H1 (cell line): ENCODE measurements at regions not wholly inside any gene's neighbourhood (a gene's known extent, or its start where the extent isn't known, plus 50 kb on each side); places are given as distances from the start of the nearest gene placed in this dataset.

Experiments
- CTCF ChIA-PET: fragments of 300-600 bp; sonication (Branson Sonifier 250); formaldehyde crosslinking; loops from one replicate; lab custom pipeline; 2021; ENCODE audit not compliant: partially characterized antibody; lab: Charles Lee
- POLR2A ChIA-PET: fragments of 300-600 bp; sonication (Branson Sonifier 250); formaldehyde crosslinking; loops from one replicate; lab custom pipeline; 2021; ENCODE audit warnings: inconsistent platforms; ENCODE audit not compliant: partially characterized antibody; lab: Charles Lee
- DNase-seq, 2 experiments: peaks; one replicate each; pipeline versions ENCODE4 v3.0.0 to v3.0.0-alpha.2; 2010 to 2022; ENCODE audit warnings: low spot score in 2 of 2, low read depth in 1 of 2, mixed read lengths in 1 of 2
- FAIRE-seq: peaks from 2 replicates; lab custom pipeline; 2011; peaks lifted over from hg19 to GRCh38; lab: Jason Lieb, UNC
- H2AFZ ChIP-seq: 2 replicates; pipeline ENCODE4 v1.8.1; 2012; ENCODE audit warnings: low read length, inconsistent platforms
- H2AK5ac ChIP-seq: 2 replicates; pipeline ENCODE4 v1.6.1; 2013; ENCODE audit warnings: low read depth, low read length
- H2BK120ac ChIP-seq: replicated peaks from 2 replicates; pipeline ENCODE3; 2013; ENCODE audit warnings: low read depth, low read length, inconsistent platforms
- H2BK12ac ChIP-seq: 2 replicates; pipeline ENCODE4 v1.6.1; 2013; ENCODE audit warnings: low read depth, low read length
- H2BK15ac ChIP-seq: 2 replicates; pipeline ENCODE4 v1.6.1; 2013; ENCODE audit warnings: low read length
- H2BK20ac ChIP-seq: 2 replicates; pipeline ENCODE4 v1.6.1; 2013; ENCODE audit warnings: low read length
- H2BK5ac ChIP-seq: 2 replicates; pipeline ENCODE4 v1.6.1; 2013; ENCODE audit warnings: low read depth, low read length
- H3K14ac ChIP-seq: 2 replicates; pipeline ENCODE4 v1.6.1; 2013; ENCODE audit warnings: inconsistent platforms; ENCODE audit not compliant: insufficient read length
- H3K18ac ChIP-seq: 2 replicates; pipeline ENCODE4 v1.6.1; 2013; ENCODE audit warnings: low read length; ENCODE audit errors: extremely low read depth
- H3K23ac ChIP-seq: 2 replicates; pipeline ENCODE4 v1.6.1; 2013; ENCODE audit warnings: inconsistent platforms; ENCODE audit not compliant: insufficient read length
- H3K23me2 ChIP-seq: 2 replicates; pipeline ENCODE4 v1.6.1; 2013; ENCODE audit warnings: low read depth, low read length
- H3K27ac ChIP-seq: 2 replicates; pipeline ENCODE4 v1.6.1; 2011; ENCODE audit warnings: low read depth, low read length, inconsistent platforms
- H3K27me3 ChIP-seq, 4 experiments: replicated peaks in 1 of 4; 1 replicate in 1 of 4; 2 replicates in 3 of 4; pipeline versions ENCODE4 v1.6.1 to v1.8.1; 2011 to 2013; ENCODE audit warnings: low read length in 3 of 4, mild to moderate bottlenecking in 3 of 4, inconsistent platforms in 2 of 4, mixed read lengths in 2 of 4, moderate library complexity in 1 of 4; ENCODE audit not compliant: control insufficient read depth in 3 of 4, insufficient read depth in 3 of 4; ENCODE audit errors: extremely low read depth in 1 of 4
- H3K36me3 ChIP-seq, 4 experiments: 2 replicates each; pipeline versions ENCODE4 v1.6.1 to v1.8.1; 2011 to 2013; ENCODE audit warnings: mild to moderate bottlenecking in 4 of 4, low read length in 3 of 4, moderate library complexity in 2 of 4, control low read depth in 1 of 4, inconsistent platforms in 1 of 4; ENCODE audit not compliant: insufficient read depth in 4 of 4, control insufficient read depth in 2 of 4
- H3K4ac ChIP-seq: replicated peaks from 2 replicates; pipeline ENCODE3; 2013; ENCODE audit warnings: low read length, low read depth, mixed read lengths, inconsistent platforms; ENCODE audit not compliant: insufficient read length
- H3K4me1 ChIP-seq, 4 experiments: replicated peaks in 1 of 4; 1 replicate in 1 of 4; 2 replicates in 3 of 4; pipeline versions ENCODE4 v1.6.1 to v1.8.1; 2011 to 2013; ENCODE audit warnings: low read length in 3 of 4, inconsistent platforms in 2 of 4, mixed read lengths in 1 of 4; ENCODE audit not compliant: insufficient read depth in 4 of 4, control insufficient read depth in 3 of 4
- H3K4me2 ChIP-seq, 2 experiments: 2 replicates each; pipeline versions ENCODE4 v1.6.1 to v1.8.1; 2011 to 2013; ENCODE audit warnings: low read depth in 2 of 2, low read length in 2 of 2, control low read depth in 1 of 2, inconsistent platforms in 1 of 2, mild to moderate bottlenecking in 1 of 2; ENCODE audit not compliant: insufficient read depth in 1 of 2
- H3K4me3 ChIP-seq, 4 experiments: fragments of 200-600, 300-600 bp in 1 of 4; sonication (generic), shearing (Covaris generic), sonication (Bioruptor Twin) in 1 of 4; 2 replicates each; pipeline versions ENCODE4 v1.5.1 to v1.8.1; 2011 to 2016; ENCODE audit warnings: low read length in 4 of 4, low read depth in 3 of 4, control low read depth in 2 of 4, inconsistent platforms in 2 of 4, mild to moderate bottlenecking in 2 of 4, mixed read lengths in 1 of 4, moderate library complexity in 1 of 4; ENCODE audit not compliant: insufficient read depth in 2 of 4; ENCODE audit errors: extremely low read depth in 1 of 4
- H3K56ac ChIP-seq: replicated peaks from 2 replicates; pipeline ENCODE3; 2013; ENCODE audit warnings: low read depth, mild to moderate bottlenecking, mixed read lengths, low read length, inconsistent platforms; ENCODE audit not compliant: insufficient read length
- H3K79me1 ChIP-seq: 2 replicates; pipeline ENCODE4 v1.6.1; 2013; ENCODE audit warnings: low read depth, low read length, control low read depth
- H3K79me2 ChIP-seq, 2 experiments: 2 replicates each; pipeline versions ENCODE4 v1.6.1 to v1.8.1; 2012 to 2013; ENCODE audit warnings: low read length in 2 of 2, mild to moderate bottlenecking in 2 of 2, inconsistent platforms in 1 of 2; ENCODE audit not compliant: insufficient read depth in 2 of 2, control insufficient read depth in 1 of 2
- H3K9ac ChIP-seq, 4 experiments: replicated peaks in 1 of 4; 1 replicate in 1 of 4; 2 replicates in 3 of 4; pipeline versions ENCODE4 v1.6.1 to v1.8.1; 2011 to 2013; ENCODE audit warnings: low read depth in 3 of 4, low read length in 3 of 4, control low read depth in 2 of 4, mild to moderate bottlenecking in 2 of 4, moderate library complexity in 2 of 4, inconsistent platforms in 1 of 4; ENCODE audit errors: extremely low read depth in 1 of 4
- H3K9me3 ChIP-seq, 2 experiments: 2 replicates each; pipeline versions ENCODE4 v1.6.1 to v1.8.1; 2012 to 2013; ENCODE audit warnings: mild to moderate bottlenecking in 2 of 2, moderate library complexity in 2 of 2, control low read depth in 1 of 2, inconsistent platforms in 1 of 2, low read depth in 1 of 2, low read length in 1 of 2, mixed read lengths in 1 of 2; ENCODE audit not compliant: insufficient read depth in 2 of 2
- H4K20me1 ChIP-seq, 2 experiments: replicated peaks in 1 of 2; 2 replicates each; pipeline versions ENCODE3 to v1.8.1; 2011 to 2013; ENCODE audit warnings: inconsistent platforms in 2 of 2, low read length in 2 of 2, mild to moderate bottlenecking in 1 of 2; ENCODE audit not compliant: insufficient read depth in 2 of 2, control insufficient read depth in 1 of 2
- H4K5ac ChIP-seq: 2 replicates; pipeline ENCODE4 v1.6.1; 2013; ENCODE audit warnings: low read length, low read depth, mixed read lengths, inconsistent platforms; ENCODE audit not compliant: insufficient read length
- H4K8ac ChIP-seq: 2 replicates; pipeline ENCODE4 v1.8.0; 2013; ENCODE audit warnings: mild to moderate bottlenecking, moderate library complexity, low read length, inconsistent platforms; ENCODE audit not compliant: insufficient read depth; ENCODE audit errors: extremely low read depth
- H4K91ac ChIP-seq: replicated peaks from 2 replicates; pipeline ENCODE3; 2013; ENCODE audit warnings: low read length, mixed read lengths, inconsistent platforms; ENCODE audit not compliant: insufficient read length
- ASH2L ChIP-seq: fragments of 200-600, 300-600 bp; sonication (generic); IDR thresholded peaks from one replicate; pipeline ENCODE4 v1.7.1; 2017; ENCODE audit warnings: low read length
- ATF2 ChIP-seq: IDR thresholded peaks from 2 replicates; pipeline ENCODE4 v1.6.1; 2012; ENCODE audit warnings: low read length, inconsistent platforms
- BCL11A ChIP-seq, 2 experiments: IDR thresholded peaks; one replicate each; pipeline ENCODE4 v1.6.1; 2011; ENCODE audit warnings: low read depth in 2 of 2, low read length in 2 of 2, mild to moderate bottlenecking in 2 of 2
- HDAC2 ChIP-seq, 2 experiments: fragments of 300-600 bp in 1 of 2; sonication (generic) in 1 of 2; IDR thresholded peaks; 2 replicates each; pipeline ENCODE4 v1.6.1; 2011 to 2012; ENCODE audit warnings: low read depth in 2 of 2, low read length in 2 of 2, mild to moderate bottlenecking in 2 of 2, moderate library complexity in 2 of 2, borderline replicate concordance in 1 of 2, inconsistent platforms in 1 of 2
- MAX ChIP-seq: IDR thresholded peaks from 2 replicates; pipeline ENCODE4 v1.6.1; 2012; ENCODE audit warnings: inconsistent platforms
- PHF8 ChIP-seq: fragments of 200-600 bp; sonication (generic); conservative IDR thresholded peaks from 2 replicates; pipeline ENCODE4 v1.7.1; 2012; ENCODE audit warnings: low read depth, mild to moderate bottlenecking, inconsistent platforms, low read length, moderate library complexity
- POLR2AphosphoS5 ChIP-seq: IDR thresholded peaks from 2 replicates; pipeline ENCODE4 v1.6.1; 2011; ENCODE audit warnings: low read depth, low read length
- SAP30 ChIP-seq: fragments of 300-600 bp; sonication (generic); IDR thresholded peaks from 2 replicates; pipeline ENCODE4 v1.7.1; 2012; ENCODE audit warnings: low read length, moderate library complexity, mild to moderate bottlenecking, inconsistent platforms; ENCODE audit not compliant: insufficient read depth, insufficient replicate concordance
- SP1 ChIP-seq: IDR thresholded peaks from 2 replicates; pipeline ENCODE4 v1.6.1; 2011; ENCODE audit warnings: low read depth, low read length
- SP2 ChIP-seq: IDR thresholded peaks from 2 replicates; pipeline ENCODE4 v1.6.1; 2012; ENCODE audit warnings: mild to moderate bottlenecking, low read length, inconsistent platforms
- TAF7 ChIP-seq: optimal IDR thresholded peaks from 2 replicates; pipeline ENCODE3; 2011; ENCODE audit warnings: low read depth, mild to moderate bottlenecking, inconsistent platforms, low read length, moderate library complexity, borderline replicate concordance
- TEAD4 ChIP-seq: IDR thresholded peaks from 2 replicates; pipeline ENCODE4 v1.6.1; 2012; ENCODE audit warnings: low read depth, low read length, inconsistent platforms, mixed read lengths
- WGBS, 2 experiments: shearing (Covaris generic) in 1 of 2; methylation state at CpG; one replicate each; pipeline versions ENCODE4 v1.1.6 to v1.1.7; 2013 to 2015; ENCODE audit warnings: low lambda C conversion rate in 2 of 2, mixed read lengths in 2 of 2, inconsistent platforms in 1 of 2, low coverage in 1 of 2, missing lambda C conversion rate in 1 of 2; ENCODE audit not compliant: insufficient replicate concordance in 2 of 2, insufficient coverage in 1 of 2, insufficient read length in 1 of 2; ENCODE audit errors: extremely low coverage in 1 of 2, missing lambda C conversion rate in 1 of 2; 5-methylcytosine and 5-hydroxymethylcytosine counted together

DNA sequence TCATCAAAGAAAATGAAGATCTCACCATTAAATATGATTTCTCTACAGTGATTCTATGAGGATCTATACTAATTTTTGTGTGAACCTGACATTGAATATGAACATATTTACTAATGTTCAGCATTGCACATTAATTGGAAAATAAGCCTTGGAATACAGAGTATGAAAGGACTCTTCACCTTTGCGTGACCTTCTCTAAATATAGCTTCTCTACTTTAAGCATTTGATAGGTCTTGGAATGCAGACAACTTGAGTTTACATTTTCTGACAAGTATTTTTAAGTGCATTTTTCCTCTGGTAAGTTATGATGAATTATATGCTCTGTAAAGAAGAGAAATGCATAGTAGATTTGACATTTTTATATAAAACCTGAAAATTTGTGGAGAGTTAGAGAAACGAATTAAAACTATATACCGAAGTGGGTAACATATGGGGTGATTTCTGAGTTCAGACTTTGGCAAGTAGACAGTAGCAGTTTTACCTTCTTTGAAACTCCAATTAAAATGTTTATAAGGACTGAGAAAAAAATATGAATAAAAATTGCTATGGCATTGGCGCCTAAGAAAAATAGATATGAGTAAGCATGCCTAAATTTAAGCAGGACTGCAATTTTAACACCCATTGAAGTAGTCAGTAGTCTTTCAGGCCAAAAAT is 371.9 kb downstream of the GABRG1 start:
- POLR2A ChIA-PET, result no interaction called here
- no peak overlapping the region for H3K9ac ChIP-seq
- H3K23ac ChIP-seq, result no peak overlapping the region
- H2BK12ac ChIP-seq, result no peak overlapping the region
- no peak overlapping the region for H3K56ac ChIP-seq
- H3K79me1 ChIP-seq, result no peaks in the 10 kb centered on the region
- H4K91ac ChIP-seq, result no peak overlapping the region
- no peak overlapping the region for H2BK5ac ChIP-seq
- no peaks in the 10 kb centered on the region for H3K36me3 ChIP-seq
- H3K4me2 ChIP-seq, result no peak overlapping the region
- H3K4ac ChIP-seq, result no peak overlapping the region
- H3K4me1 ChIP-seq, result no peaks in the 10 kb centered on the region
- FAIRE-seq (no peak), DNase-seq (no peak)
- H2BK20ac ChIP-seq, result no peak overlapping the region
- no peak overlapping the region for H2BK120ac ChIP-seq
- no peak overlapping the region for H3K4me3 ChIP-seq
- no peak overlapping the region for H2AK5ac ChIP-seq
- H4K8ac ChIP-seq, result no peak overlapping the region
- CTCF ChIA-PET, result no interaction called here
- no peak overlapping the region for H4K5ac ChIP-seq
- WGBS, 2 experiments, result 87% methylated on average over 4 of the region's 4 CpGs; no CpG with 5 or more reads in 1 of the 2 experiments
- no peak overlapping the region for H3K18ac ChIP-seq
- H3K23me2 ChIP-seq, result no peaks in the 10 kb centered on the region
- H3K79me2 ChIP-seq, result no peaks in the 10 kb centered on the region
- H3K27me3 ChIP-seq, result no peaks in the 10 kb centered on the region
- H4K20me1 ChIP-seq, result no peaks in the 10 kb centered on the region
- no peak overlapping the region for H2BK15ac ChIP-seq
- no peak overlapping the region for H3K27ac ChIP-seq
- H3K9me3 ChIP-seq, result no peaks in the 10 kb centered on the region
- H3K14ac ChIP-seq, result no peak overlapping the region
- no peak overlapping the region for H2AFZ ChIP-seq
- TF ChIP-seq MAX (no peak), BCL11A (IDR thresholded peaks at IDR 0.05; ENCODE audit: low read depth in 2 of 2, low read length in 2 of 2) (no peak), TEAD4 (no peak), HDAC2 (IDR thresholded peaks at IDR 0.05; ENCODE audit: borderline replicate concordance in 1 of 2, low read depth in 2 of 2, low read length in 2 of 2) (no peak), TAF7 (no peak), SP1 (no peak), ASH2L (no peak), SAP30 (no peak), ATF2 (no peak), PHF8 (no peak), POLR2AphosphoS5 (no peak), SP2 (no peak)
